ENCODE measurements at regions not wholly inside any gene's neighbourhood (a gene's known extent, or its start where the extent isn't known, plus 50 kb on each side); places are given as distances from the start of the nearest gene placed in this dataset.

GRCh38 chr2:161088658-161089350 lies 71.4 kb upstream of the TANK start:
- H3K4me3 ChIP-seq (ENCODE audit: control insufficient read depth, low read depth, low read length), result no peak overlapping the region
- no peak for TF ChIP-seq CTCF (IDR thresholded peaks at IDR 0.05; ENCODE audit: control insufficient read depth, insufficient read depth, low read depth, low read length, missing control alignments)

GRCh38 chr2:161090411-161090810 lies 69.8 kb upstream of the TANK start:
- DNase-seq (ENCODE audit: low read depth), result no peak
- no peak overlapping the region for H3K4me3 ChIP-seq (ENCODE audit: control insufficient read depth, low read depth, low read length)
- TF ChIP-seq CTCF (IDR thresholded peaks at IDR 0.05; ENCODE audit: control insufficient read depth, insufficient read depth, low read depth, low read length, missing control alignments), result no peak

More at GRCh38 chr2:161088658-161089350, 71.4 kb upstream of the TANK start:
- DNase-seq (ENCODE audit: low read depth), result no peak

GRCh38 chr2:161095314-161095713 lies 64.9 kb upstream of the TANK start:
- no peak for TF ChIP-seq CTCF (IDR thresholded peaks at IDR 0.05; ENCODE audit: control insufficient read depth, insufficient read depth, low read depth, low read length, missing control alignments)
- no peak for DNase-seq (ENCODE audit: low read depth)
- H3K4me3 ChIP-seq (ENCODE audit: control insufficient read depth, low read depth, low read length), result no peak overlapping the region

- H3K4me3 ChIP-seq (ENCODE audit: control insufficient read depth, low read depth, low read length), result no peak overlapping the region
- TF ChIP-seq CTCF (IDR thresholded peaks at IDR 0.05; ENCODE audit: control insufficient read depth, insufficient read depth, low read depth, low read length, missing control alignments), result no peak
- DNase-seq (ENCODE audit: low read depth), result no peak
Observed at GRCh38 chr2:161096336-161096735, 63.9 kb upstream of the TANK start.

- no peak overlapping the region for H3K4me3 ChIP-seq (ENCODE audit: control insufficient read depth, low read depth, low read length)
- no peak for TF ChIP-seq CTCF (IDR thresholded peaks at IDR 0.05; ENCODE audit: control insufficient read depth, insufficient read depth, low read depth, low read length, missing control alignments)
- DNase-seq (ENCODE audit: low read depth), result no peak
Observed at GRCh38 chr2:161097157-161097556, 63.1 kb upstream of the TANK start.

- no peak for TF ChIP-seq CTCF (IDR thresholded peaks at IDR 0.05; ENCODE audit: control insufficient read depth, insufficient read depth, low read depth, low read length, missing control alignments)
- no peak for DNase-seq (ENCODE audit: low read depth)
- no peak overlapping the region for H3K4me3 ChIP-seq (ENCODE audit: control insufficient read depth, low read depth, low read length)
Observed at GRCh38 chr2:161100211-161100895, 59.9 kb upstream of the TANK start.

All from AG09309 (cell line).